ENCODE measurements at regions not wholly inside any gene's neighbourhood (a gene's known extent, or its start where the extent isn't known, plus 50 kb on each side); places are given as distances from the start of the nearest gene placed in this dataset.

DNA sequence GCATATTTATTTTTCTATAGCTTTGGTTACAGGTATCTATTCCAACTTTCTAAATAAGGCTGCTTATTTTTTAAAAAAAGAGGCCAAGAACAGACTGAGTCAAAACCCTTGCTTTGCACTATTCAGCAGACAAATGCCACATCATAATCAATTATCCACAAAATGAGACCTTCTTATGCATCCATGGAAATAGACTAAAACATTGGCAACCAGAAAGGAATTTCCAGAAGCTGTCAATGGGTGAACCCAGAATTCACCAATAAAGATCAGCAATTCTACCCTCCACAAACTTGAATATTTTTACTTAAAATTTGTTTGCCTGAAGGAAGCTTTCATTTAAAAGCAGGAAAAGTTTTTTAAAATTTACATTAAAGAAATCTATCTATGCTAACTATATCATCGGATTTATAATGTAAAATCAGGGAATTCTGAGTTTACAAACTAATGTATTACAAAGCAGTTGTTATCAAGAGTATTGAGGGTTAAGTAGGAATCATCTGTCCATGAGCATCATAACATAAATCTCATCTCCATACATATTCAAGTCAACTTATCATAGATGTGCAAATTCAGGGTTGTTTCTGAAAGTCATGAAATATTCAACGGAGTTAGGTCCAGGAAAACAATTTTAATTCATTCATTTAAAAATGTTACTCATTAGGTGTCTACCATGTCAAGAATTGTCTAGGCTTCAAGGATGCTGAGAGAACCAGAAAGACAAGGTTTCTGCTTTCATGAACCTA, 548.0 kb downstream of the SATB2 start:
- DNase-seq = no peak
- H3K27ac Mint-ChIP-seq = no peak overlapping the region
- CTCF ChIA-PET = interaction anchor here (0.6 kb wide), 1 partner anchor 22 kb away, joined by 3 read pairs; no protein-coding TSS in a partner anchor
- no peaks in the 10 kb centered on the region for H3K9me3 Mint-ChIP-seq (ENCODE audit: low read depth)
- H3K27me3 Mint-ChIP-seq = no peaks in the 10 kb centered on the region
- H3K36me3 Mint-ChIP-seq = no peaks in the 10 kb centered on the region
- no peak overlapping the region for H3K4me3 Mint-ChIP-seq
- no peak for ATAC-seq
- H3K4me1 Mint-ChIP-seq = no peaks in the 10 kb centered on the region

DNA sequence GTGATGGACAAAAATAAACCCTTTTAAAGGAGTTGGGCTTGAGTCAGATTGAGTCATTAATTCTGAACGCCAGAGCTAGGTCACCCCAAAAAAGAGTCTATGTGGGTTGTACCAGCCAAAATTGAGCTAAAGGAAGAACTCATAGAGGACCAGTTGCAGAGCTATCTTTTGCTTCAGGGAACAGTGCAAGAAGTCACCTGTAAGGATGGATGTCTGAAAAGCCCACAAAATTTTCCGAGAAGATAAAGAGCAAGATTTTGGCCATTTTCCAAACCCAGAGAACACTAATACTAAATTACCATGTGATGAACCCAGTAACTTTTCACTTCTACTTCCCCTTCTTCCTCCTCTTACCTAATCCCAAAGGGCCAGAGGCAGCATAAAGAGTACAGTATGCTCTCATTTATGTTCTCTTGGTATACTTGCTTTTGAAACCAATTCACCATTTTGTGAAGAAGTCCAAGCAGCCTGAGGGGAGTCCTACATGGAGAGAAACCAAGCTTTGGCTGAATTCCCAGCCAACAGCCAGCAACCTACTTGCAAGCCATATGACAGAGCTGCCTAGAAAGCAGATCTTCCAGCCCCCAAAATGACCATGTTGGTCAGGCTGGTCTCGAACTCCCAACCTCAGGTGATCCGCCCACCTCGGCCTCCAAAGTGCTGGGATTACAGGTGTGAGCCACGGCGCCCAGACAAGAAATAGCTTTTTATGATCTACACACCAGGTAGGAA, 551.7 kb downstream of the SATB2 start:
- Mint-ChIP-seq H3K27ac (no peak overlapping the region), H3K4me3 (no peak overlapping the region), H3K9me3 (ENCODE audit: low read depth) (no peaks in the 10 kb centered on the region), H3K36me3 (no peaks in the 10 kb centered on the region), H3K27me3 (no peaks in the 10 kb centered on the region), H3K4me1 (no peaks in the 10 kb centered on the region)
- CTCF ChIA-PET = no interaction called here
- no peak for DNase-seq
- no peak for ATAC-seq

DNA sequence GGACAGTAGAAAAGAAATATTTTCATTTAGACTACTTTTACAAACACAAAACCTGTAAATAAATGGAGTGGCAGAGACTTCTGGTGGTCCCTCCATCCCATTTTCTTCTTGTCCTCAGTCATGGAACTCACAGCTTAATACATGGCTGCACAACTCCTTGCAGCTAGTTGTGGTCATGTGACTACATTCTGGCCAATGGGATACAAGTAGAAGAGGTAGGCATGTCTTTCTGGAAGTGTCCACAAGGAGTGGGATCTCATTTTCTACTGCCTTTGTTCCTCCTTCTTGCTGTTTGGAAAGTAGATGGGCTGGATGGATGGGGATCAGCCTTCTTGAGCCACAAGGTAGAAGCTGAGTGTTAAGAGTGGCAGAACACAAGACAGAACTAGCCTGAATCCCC, 555.8 kb downstream of the SATB2 start:
- H3K27me3 Mint-ChIP-seq = no peaks in the 10 kb centered on the region
- no peak overlapping the region for H3K27ac Mint-ChIP-seq

GRCh38 chr2:198900141-198900540, 557.6 kb downstream of the SATB2 start:
- CTCF ChIA-PET = no interaction called here
- no peak overlapping the region for H3K4me3 Mint-ChIP-seq

More for the DNA sequence above, 555.8 kb downstream of the SATB2 start:
- Mint-ChIP-seq H3K4me1 (no peaks in the 10 kb centered on the region), H3K9me3 (ENCODE audit: low read depth) (no peaks in the 10 kb centered on the region), H3K36me3 (no peaks in the 10 kb centered on the region), H3K4me3 (no peak overlapping the region)
- ATAC-seq (no peak), DNase-seq (no peak)
- CTCF ChIA-PET = no interaction called here

GRCh38 chr2:198890490-198890889, 567.2 kb downstream of the SATB2 start:
- H3K27me3 Mint-ChIP-seq = no peaks in the 10 kb centered on the region
- no peak for DNase-seq
- no peaks in the 10 kb centered on the region for H3K4me1 Mint-ChIP-seq
- no peak for ATAC-seq
- no peaks in the 10 kb centered on the region for H3K36me3 Mint-ChIP-seq
- CTCF ChIA-PET = no interaction called here
- no peak overlapping the region for H3K4me3 Mint-ChIP-seq
- no peak overlapping the region for H3K27ac Mint-ChIP-seq
- H3K9me3 Mint-ChIP-seq (ENCODE audit: low read depth) = peaks cover 2% of the 10 kb centered on the region

More at GRCh38 chr2:198900141-198900540, 557.6 kb downstream of the SATB2 start:
- Mint-ChIP-seq H3K27me3 (no peaks in the 10 kb centered on the region), H3K9me3 (ENCODE audit: low read depth) (no peaks in the 10 kb centered on the region), H3K27ac (no peak overlapping the region), H3K4me1 (no peaks in the 10 kb centered on the region), H3K36me3 (no peaks in the 10 kb centered on the region)
- DNase-seq (no peak), ATAC-seq (no peak)

- no peak for DNase-seq
- no peak for ATAC-seq
- Mint-ChIP-seq H3K4me3 (no peak overlapping the region), H3K27me3 (no peaks in the 10 kb centered on the region), H3K4me1 (no peaks in the 10 kb centered on the region), H3K27ac (no peak overlapping the region), H3K36me3 (no peaks in the 10 kb centered on the region), H3K9me3 (ENCODE audit: low read depth) (no peaks in the 10 kb centered on the region)
- CTCF ChIA-PET = no interaction called here
These were observed 574.1 kb downstream of the SATB2 start for GRCh38 chr2:198883604-198884003.

- CTCF ChIA-PET = no interaction called here
- no peaks in the 10 kb centered on the region for H3K4me1 Mint-ChIP-seq
- H3K4me3 Mint-ChIP-seq = no peak overlapping the region
- H3K27ac Mint-ChIP-seq = no peak overlapping the region
- H3K9me3 Mint-ChIP-seq (ENCODE audit: low read depth) = no peaks in the 10 kb centered on the region
- ATAC-seq (no peak), DNase-seq (no peak)
- no peaks in the 10 kb centered on the region for H3K27me3 Mint-ChIP-seq
- H3K36me3 Mint-ChIP-seq = no peaks in the 10 kb centered on the region
These were observed 576.8 kb downstream of the SATB2 start for GRCh38 chr2:198880986-198881385.

DNA sequence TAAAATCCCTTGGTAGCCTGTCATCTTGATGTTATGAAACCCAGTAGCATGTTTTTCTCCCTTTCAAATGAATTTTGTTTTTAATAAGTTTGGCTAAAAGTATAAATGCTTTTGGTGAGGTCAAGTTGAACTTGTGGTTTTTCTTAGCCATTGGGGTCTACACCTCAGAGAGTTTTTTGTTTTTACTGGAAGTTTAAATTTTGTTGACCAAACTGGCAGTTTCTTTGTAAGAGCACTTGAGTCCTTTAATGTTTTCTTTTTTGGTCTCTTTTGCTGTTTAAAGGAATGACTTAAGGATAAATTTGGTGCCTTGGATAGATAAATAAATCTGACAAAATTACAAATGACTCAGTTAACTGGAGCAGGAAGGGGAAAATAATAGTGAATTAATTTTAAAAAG, 577.3 kb downstream of the SATB2 start:
- Mint-ChIP-seq H3K27ac (no peak overlapping the region), H3K4me3 (no peak overlapping the region), H3K27me3 (no peaks in the 10 kb centered on the region), H3K36me3 (no peaks in the 10 kb centered on the region), H3K4me1 (no peaks in the 10 kb centered on the region), H3K9me3 (ENCODE audit: low read depth) (no peaks in the 10 kb centered on the region)
- ATAC-seq (no peak), DNase-seq (no peak)
- CTCF ChIA-PET = no interaction called here

- Mint-ChIP-seq H3K4me3 (no peak overlapping the region), H3K9me3 (ENCODE audit: low read depth) (no peaks in the 10 kb centered on the region), H3K36me3 (no peaks in the 10 kb centered on the region), H3K27ac (no peak overlapping the region), H3K27me3 (no peaks in the 10 kb centered on the region), H3K4me1 (no peaks in the 10 kb centered on the region)
- CTCF ChIA-PET = no interaction called here
- DNase-seq = no peak
- ATAC-seq = no peak
These were observed 583.3 kb downstream of the SATB2 start for GRCh38 chr2:198874472-198874858.

GRCh38 chr2:198873503-198874471, 584.0 kb downstream of the SATB2 start:
- H3K27me3 Mint-ChIP-seq = no peaks in the 10 kb centered on the region
- H3K9me3 Mint-ChIP-seq (ENCODE audit: low read depth) = peaks cover 2% of the 10 kb centered on the region
- ATAC-seq (no peak), DNase-seq (no peak)
- CTCF ChIA-PET = no interaction called here
- H3K4me1 Mint-ChIP-seq = no peaks in the 10 kb centered on the region
- no peak overlapping the region for H3K4me3 Mint-ChIP-seq
- no peaks in the 10 kb centered on the region for H3K36me3 Mint-ChIP-seq
- no peak overlapping the region for H3K27ac Mint-ChIP-seq

DNA sequence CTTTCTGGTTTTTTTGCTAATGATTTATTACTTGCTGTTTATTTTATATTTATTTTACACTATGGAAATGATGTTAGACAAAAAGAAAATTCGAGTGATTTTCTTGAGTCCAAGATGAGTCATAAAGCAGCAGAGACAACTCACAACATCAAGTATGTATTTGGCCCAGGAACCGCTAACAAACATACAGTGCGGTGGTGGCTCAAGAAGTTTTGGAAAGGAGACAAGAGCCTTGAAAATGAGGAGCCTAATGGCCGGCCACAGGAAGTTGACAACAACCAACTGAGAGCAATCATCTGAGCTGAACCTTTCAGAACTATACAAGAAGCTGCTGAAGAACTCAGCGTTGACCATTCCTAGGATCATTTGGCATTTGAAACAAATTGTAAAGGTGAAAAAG, 594.1 kb downstream of the SATB2 start:
- no peaks in the 10 kb centered on the region for H3K4me1 Mint-ChIP-seq
- no peaks in the 10 kb centered on the region for H3K27me3 Mint-ChIP-seq
- H3K27ac Mint-ChIP-seq = no peak overlapping the region
- CTCF ChIA-PET = no interaction called here
- no peak overlapping the region for H3K4me3 Mint-ChIP-seq
- DNase-seq (no peak), ATAC-seq (no peak)
- H3K9me3 Mint-ChIP-seq (ENCODE audit: low read depth) = peaks cover 8% of the 10 kb centered on the region
- H3K36me3 Mint-ChIP-seq = no peaks in the 10 kb centered on the region

DNA sequence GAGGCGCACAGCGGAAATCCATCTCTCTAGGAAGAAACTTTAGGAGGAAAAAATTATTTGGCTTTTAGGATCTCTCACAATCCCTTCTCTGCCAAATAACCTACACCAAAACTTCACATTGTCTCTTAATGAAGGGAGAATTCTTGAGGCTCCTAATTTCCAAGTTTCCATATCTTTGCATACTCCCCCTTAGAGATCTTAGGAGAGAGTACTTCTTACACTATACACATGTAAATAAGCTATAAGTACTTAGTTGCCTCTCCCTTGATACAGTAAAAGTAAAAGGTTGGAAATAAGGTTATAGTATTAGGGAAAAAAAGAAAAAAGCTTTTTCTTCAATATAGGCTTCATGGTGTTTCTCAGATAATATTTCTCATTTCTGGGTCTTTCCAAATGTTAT, 596.7 kb downstream of the SATB2 start:
- ATAC-seq (no peak), DNase-seq (no peak)
- Mint-ChIP-seq H3K27ac (no peak overlapping the region), H3K4me3 (no peak overlapping the region), H3K9me3 (ENCODE audit: low read depth) (peaks cover 8% of the 10 kb centered on the region), H3K4me1 (no peaks in the 10 kb centered on the region), H3K27me3 (no peaks in the 10 kb centered on the region), H3K36me3 (no peaks in the 10 kb centered on the region)
- CTCF ChIA-PET = no interaction called here

DNA sequence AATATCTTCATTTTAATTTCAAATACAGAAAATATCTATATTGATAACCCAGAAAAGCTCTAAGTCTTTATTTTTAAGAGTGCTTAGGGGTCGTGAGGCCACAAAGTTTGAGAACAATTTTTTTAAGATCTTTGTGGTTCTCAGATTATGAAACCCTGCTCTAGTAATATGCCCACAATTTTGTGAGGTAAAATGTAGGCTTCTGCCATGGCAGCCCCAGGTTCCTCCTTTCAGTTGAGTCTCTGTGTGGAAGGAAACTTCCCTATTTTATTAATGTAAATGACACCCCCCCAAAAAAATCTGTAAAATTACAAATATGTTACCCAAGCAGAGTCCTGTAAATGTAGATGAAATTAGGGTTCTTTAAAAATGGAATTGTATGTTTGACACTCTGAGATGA, 600.5 kb downstream of the SATB2 start:
- H3K27ac Mint-ChIP-seq = no peak overlapping the region
- no peaks in the 10 kb centered on the region for H3K36me3 Mint-ChIP-seq
- H3K4me1 Mint-ChIP-seq = no peaks in the 10 kb centered on the region
- DNase-seq (no peak), ATAC-seq (no peak)
- H3K4me3 Mint-ChIP-seq = no peak overlapping the region
- CTCF ChIA-PET = no interaction called here
- H3K9me3 Mint-ChIP-seq (ENCODE audit: low read depth) = peaks cover 8% of the 10 kb centered on the region
- no peaks in the 10 kb centered on the region for H3K27me3 Mint-ChIP-seq
